ENCODE measurements at regions not wholly inside any gene's neighbourhood (a gene's known extent, or its start where the extent isn't known, plus 50 kb on each side); places are given as distances from the start of the nearest gene placed in this dataset.
"Not testable (repeated sequence)": the region's sequence is repeated elsewhere in the genome, so short reads cannot be mapped to it uniquely, and the experiment has no call there.

DNA sequence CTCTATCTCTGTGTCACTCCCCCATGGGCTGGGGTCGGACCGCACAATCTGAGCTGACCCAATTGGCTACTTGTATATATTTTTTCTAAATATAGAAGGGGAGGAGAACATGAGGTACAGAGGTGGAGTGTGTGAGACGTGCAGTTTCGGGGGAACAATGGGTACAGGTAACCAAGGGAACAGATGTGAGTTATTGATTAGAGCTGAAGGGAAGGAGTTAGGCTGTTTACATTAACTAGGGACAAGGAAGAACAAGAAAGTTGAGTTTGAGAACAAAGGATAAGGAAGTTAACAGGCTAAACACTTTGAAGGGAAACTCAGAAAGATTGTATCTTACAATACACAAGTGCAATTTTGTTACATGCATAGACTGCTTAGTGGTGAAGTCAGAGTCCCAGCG is 601.2 kb downstream of the VGLL3 start:
- TF ChIP-seq, protein P1, sequence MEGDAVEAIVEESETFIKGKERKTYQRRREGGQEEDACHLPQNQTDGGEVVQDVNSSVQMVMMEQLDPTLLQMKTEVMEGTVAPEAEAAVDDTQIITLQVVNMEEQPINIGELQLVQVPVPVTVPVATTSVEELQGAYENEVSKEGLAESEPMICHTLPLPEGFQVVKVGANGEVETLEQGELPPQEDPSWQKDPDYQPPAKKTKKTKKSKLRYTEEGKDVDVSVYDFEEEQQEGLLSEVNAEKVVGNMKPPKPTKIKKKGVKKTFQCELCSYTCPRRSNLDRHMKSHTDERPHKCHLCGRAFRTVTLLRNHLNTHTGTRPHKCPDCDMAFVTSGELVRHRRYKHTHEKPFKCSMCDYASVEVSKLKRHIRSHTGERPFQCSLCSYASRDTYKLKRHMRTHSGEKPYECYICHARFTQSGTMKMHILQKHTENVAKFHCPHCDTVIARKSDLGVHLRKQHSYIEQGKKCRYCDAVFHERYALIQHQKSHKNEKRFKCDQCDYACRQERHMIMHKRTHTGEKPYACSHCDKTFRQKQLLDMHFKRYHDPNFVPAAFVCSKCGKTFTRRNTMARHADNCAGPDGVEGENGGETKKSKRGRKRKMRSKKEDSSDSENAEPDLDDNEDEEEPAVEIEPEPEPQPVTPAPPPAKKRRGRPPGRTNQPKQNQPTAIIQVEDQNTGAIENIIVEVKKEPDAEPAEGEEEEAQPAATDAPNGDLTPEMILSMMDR (IDR thresholded peaks at IDR 0.05), result not testable (repeated sequence)
- TF ChIP-seq POLR2A (IDR thresholded peaks at IDR 0.05), result not testable (repeated sequence)

Measured in uterus (tissue), 2 donors.